ENCODE measurements at regions not wholly inside any gene's neighbourhood (a gene's known extent, or its start where the extent isn't known, plus 50 kb on each side); places are given as distances from the start of the nearest gene placed in this dataset.

- H3K9ac ChIP-seq (ENCODE audit: low read depth, low read length, poor library complexity), result peak overlapping the region; percentile 83
- peak overlapping the region; percentile 72 for H2BK15ac ChIP-seq (ENCODE audit: low read length)
- WGBS, 2 donors (ENCODE audit: extremely low coverage in 2 of 2, insufficient read length in 2 of 2, insufficient replicate concordance in 1 of 2), result no CpG with 5 or more reads among the region's 36 CpGs
- peak overlapping the region; percentile 9 for H3K14ac ChIP-seq (ENCODE audit: low read length)
- DNase-seq (ENCODE audit: low spot score), result no peak
- peak overlapping the region; percentile 87 for H2AFZ ChIP-seq (ENCODE audit: low read length)
- H2BK5ac ChIP-seq (ENCODE audit: low read length), result peak overlapping the region; percentile 40
- no peaks in the 10 kb centered on the region for H3K36me3 ChIP-seq (replicated peaks in 1 of 2; ENCODE audit: control insufficient read depth in 2 of 2, insufficient read depth in 2 of 2, low read length in 2 of 2)
- H3K4me1 ChIP-seq (ENCODE audit: control insufficient read depth in 2 of 2, insufficient read depth in 1 of 2, low read depth in 1 of 2, low read length in 2 of 2), result peaks cover 24 to 25% of the 10 kb centered on the region in 2 donors
- H3K27me3 ChIP-seq (ENCODE audit: control insufficient read depth in 3 of 3, insufficient read depth in 3 of 3, low read depth in 1 of 3, low read length in 3 of 3), result no peaks in the 10 kb centered on the region
- H3K4me3 ChIP-seq (ENCODE audit: low read length in 2 of 2), result no peak overlapping the region
- H3K4ac ChIP-seq (ENCODE audit: low read length), result peak overlapping the region; percentile 2
- H4K91ac ChIP-seq (ENCODE audit: low read depth, low read length, poor library complexity), result no peak overlapping the region
- H2BK120ac ChIP-seq (ENCODE audit: low read depth, low read length), result peak overlapping the region; percentile 6
- peak overlapping the region; percentile 79 for H3K27ac ChIP-seq (replicated peaks; ENCODE audit: low read length)
- no peaks in the 10 kb centered on the region for H3K9me3 ChIP-seq (replicated peaks in 1 of 2; ENCODE audit: control insufficient read depth in 2 of 2, insufficient read depth in 1 of 2, low read depth in 1 of 2, low read length in 2 of 2)
- H2BK12ac ChIP-seq (ENCODE audit: low read length), result peak overlapping the region; percentile 91
- H3K4me2 ChIP-seq (ENCODE audit: insufficient read depth, low read length, poor library complexity, severe bottlenecking), result no peak overlapping the region
- peak overlapping the region; percentile 37 for H3K23ac ChIP-seq (ENCODE audit: low read depth, low read length, poor library complexity)
- H3K79me1 ChIP-seq (ENCODE audit: low read depth, low read length), result peaks cover 2% of the 10 kb centered on the region
- no peak overlapping the region for H4K8ac ChIP-seq (ENCODE audit: low read depth, low read length)
- H2AK5ac ChIP-seq (ENCODE audit: low read depth, low read length), result peak overlapping the region; percentile 93
- peak overlapping the region; percentile 88 for H3K18ac ChIP-seq (ENCODE audit: low read length)
Measured at GRCh38 chr17:77323413-77324171, 182.8 kb downstream of the SEC14L1 start.

- H4K91ac ChIP-seq (ENCODE audit: low read depth, low read length, poor library complexity), result no peak overlapping the region
- H2BK15ac ChIP-seq (ENCODE audit: low read length), result peak overlapping the region; percentile 72
- H2BK12ac ChIP-seq (ENCODE audit: low read length), result no peak overlapping the region
- no peak overlapping the region for H3K23ac ChIP-seq (ENCODE audit: low read depth, low read length, poor library complexity)
- no peak overlapping the region for H3K27ac ChIP-seq (replicated peaks; ENCODE audit: low read length)
- no peak overlapping the region for H3K4me3 ChIP-seq (ENCODE audit: low read length in 2 of 2)
- no peak overlapping the region for H3K4me2 ChIP-seq (ENCODE audit: insufficient read depth, low read length, poor library complexity, severe bottlenecking)
- no peak overlapping the region for H2AFZ ChIP-seq (ENCODE audit: low read length)
- H3K36me3 ChIP-seq (replicated peaks in 1 of 2; ENCODE audit: control insufficient read depth in 2 of 2, insufficient read depth in 2 of 2, low read length in 2 of 2), result no peaks in the 10 kb centered on the region
- no peak overlapping the region for H4K8ac ChIP-seq (ENCODE audit: low read depth, low read length)
- H3K4ac ChIP-seq (ENCODE audit: low read length), result no peak overlapping the region
- no peaks in the 10 kb centered on the region for H3K27me3 ChIP-seq (ENCODE audit: control insufficient read depth in 3 of 3, insufficient read depth in 3 of 3, low read depth in 1 of 3, low read length in 3 of 3)
- peak overlapping the region; percentile 88 for H3K18ac ChIP-seq (ENCODE audit: low read length)
- H2BK5ac ChIP-seq (ENCODE audit: low read length), result peak overlapping the region; percentile 40
- no peak overlapping the region for H3K9ac ChIP-seq (ENCODE audit: low read depth, low read length, poor library complexity)
- H2AK5ac ChIP-seq (ENCODE audit: low read depth, low read length), result peak overlapping the region; percentile 93
- DNase-seq (ENCODE audit: low spot score), result no peak
- WGBS, 2 donors (ENCODE audit: extremely low coverage in 2 of 2, insufficient read length in 2 of 2, insufficient replicate concordance in 1 of 2), result no CpG with 5 or more reads among the region's 8 CpGs
- H3K9me3 ChIP-seq (replicated peaks in 1 of 2; ENCODE audit: control insufficient read depth in 2 of 2, insufficient read depth in 1 of 2, low read depth in 1 of 2, low read length in 2 of 2), result no peaks in the 10 kb centered on the region
- H2BK120ac ChIP-seq (ENCODE audit: low read depth, low read length), result peak overlapping the region; percentile 6
- peak overlapping the region; percentile 21 for H3K14ac ChIP-seq (ENCODE audit: low read length)
- H3K79me1 ChIP-seq (ENCODE audit: low read depth, low read length), result peaks cover 2% of the 10 kb centered on the region
- peaks cover 21 to 23% of the 10 kb centered on the region in 2 donors for H3K4me1 ChIP-seq (ENCODE audit: control insufficient read depth in 2 of 2, insufficient read depth in 1 of 2, low read depth in 1 of 2, low read length in 2 of 2)
Measured at GRCh38 chr17:77324227-77324626, 183.5 kb downstream of the SEC14L1 start.

GRCh38 chr17:77325577-77326075 is 184.9 kb downstream of the SEC14L1 start:
- peak overlapping the region; percentile 84 for H3K18ac ChIP-seq (ENCODE audit: low read length)
- no CpG with 5 or more reads among the region's 8 CpGs for WGBS, 2 donors (ENCODE audit: extremely low coverage in 2 of 2, insufficient read length in 2 of 2, insufficient replicate concordance in 1 of 2)

GRCh38 chr17:77326076-77326591 is 185.4 kb downstream of the SEC14L1 start:
- Histone ChIP-seq H3K27ac (replicated peaks; ENCODE audit: low read length) (no peak overlapping the region), H3K9me3 (replicated peaks in 1 of 2; ENCODE audit: control insufficient read depth in 2 of 2, insufficient read depth in 1 of 2, low read depth in 1 of 2, low read length in 2 of 2) (no peaks in the 10 kb centered on the region), H2AFZ (ENCODE audit: low read length) (no peak overlapping the region), H3K9ac (ENCODE audit: low read depth, low read length, poor library complexity) (no peak overlapping the region), H2BK15ac (ENCODE audit: low read length) (peak overlapping the region; percentile 1), H3K79me1 (ENCODE audit: low read depth, low read length) (peaks cover 2% of the 10 kb centered on the region), H3K18ac (ENCODE audit: low read length) (peak overlapping the region; percentile 67), H3K23ac (ENCODE audit: low read depth, low read length, poor library complexity) (no peak overlapping the region), H3K36me3 (replicated peaks in 1 of 2; ENCODE audit: control insufficient read depth in 2 of 2, insufficient read depth in 2 of 2, low read length in 2 of 2) (no peaks in the 10 kb centered on the region), H2BK5ac (ENCODE audit: low read length) (peak overlapping the region; percentile 59), H3K4me2 (ENCODE audit: insufficient read depth, low read length, poor library complexity, severe bottlenecking) (no peak overlapping the region), H2BK120ac (ENCODE audit: low read depth, low read length) (no peak overlapping the region), H4K91ac (ENCODE audit: low read depth, low read length, poor library complexity) (no peak overlapping the region), H3K4me3 (ENCODE audit: low read length in 2 of 2) (peak overlapping the region in 1 of 2 donors; percentile 19), H4K8ac (ENCODE audit: low read depth, low read length) (no peak overlapping the region), H2AK5ac (ENCODE audit: low read depth, low read length) (peak overlapping the region; percentile 97), H2BK12ac (ENCODE audit: low read length) (no peak overlapping the region), H3K4ac (ENCODE audit: low read length) (no peak overlapping the region), H3K14ac (ENCODE audit: low read length) (no peak overlapping the region), H3K27me3 (ENCODE audit: control insufficient read depth in 3 of 3, insufficient read depth in 3 of 3, low read depth in 1 of 3, low read length in 3 of 3) (no peaks in the 10 kb centered on the region), H3K4me1 (ENCODE audit: control insufficient read depth in 2 of 2, insufficient read depth in 1 of 2, low read depth in 1 of 2, low read length in 2 of 2) (peaks cover 15 to 20% of the 10 kb centered on the region in 2 donors)
- no peak for DNase-seq (ENCODE audit: low spot score)
- no CpG with 5 or more reads among the region's 18 CpGs for WGBS, 2 donors (ENCODE audit: extremely low coverage in 2 of 2, insufficient read length in 2 of 2, insufficient replicate concordance in 1 of 2)

More at GRCh38 chr17:77325577-77326075, 184.9 kb downstream of the SEC14L1 start:
- Histone ChIP-seq H3K36me3 (replicated peaks in 1 of 2; ENCODE audit: control insufficient read depth in 2 of 2, insufficient read depth in 2 of 2, low read length in 2 of 2) (no peaks in the 10 kb centered on the region), H3K4ac (ENCODE audit: low read length) (no peak overlapping the region), H2BK12ac (ENCODE audit: low read length) (no peak overlapping the region), H2BK15ac (ENCODE audit: low read length) (peak overlapping the region; percentile 65), H3K4me2 (ENCODE audit: insufficient read depth, low read length, poor library complexity, severe bottlenecking) (no peak overlapping the region), H2AFZ (ENCODE audit: low read length) (no peak overlapping the region), H4K8ac (ENCODE audit: low read depth, low read length) (no peak overlapping the region), H3K4me1 (ENCODE audit: control insufficient read depth in 2 of 2, insufficient read depth in 1 of 2, low read depth in 1 of 2, low read length in 2 of 2) (peaks cover 15 to 20% of the 10 kb centered on the region in 2 donors), H3K4me3 (ENCODE audit: low read length in 2 of 2) (no peak overlapping the region), H3K23ac (ENCODE audit: low read depth, low read length, poor library complexity) (no peak overlapping the region), H2BK5ac (ENCODE audit: low read length) (peak overlapping the region; percentile 59), H3K27me3 (ENCODE audit: control insufficient read depth in 3 of 3, insufficient read depth in 3 of 3, low read depth in 1 of 3, low read length in 3 of 3) (no peaks in the 10 kb centered on the region), H4K91ac (ENCODE audit: low read depth, low read length, poor library complexity) (no peak overlapping the region), H2BK120ac (ENCODE audit: low read depth, low read length) (no peak overlapping the region), H3K9ac (ENCODE audit: low read depth, low read length, poor library complexity) (peak overlapping the region; percentile 3), H3K9me3 (replicated peaks in 1 of 2; ENCODE audit: control insufficient read depth in 2 of 2, insufficient read depth in 1 of 2, low read depth in 1 of 2, low read length in 2 of 2) (no peaks in the 10 kb centered on the region), H2AK5ac (ENCODE audit: low read depth, low read length) (peak overlapping the region; percentile 97), H3K14ac (ENCODE audit: low read length) (no peak overlapping the region), H3K79me1 (ENCODE audit: low read depth, low read length) (peaks cover 2% of the 10 kb centered on the region), H3K27ac (replicated peaks; ENCODE audit: low read length) (no peak overlapping the region)
- DNase-seq (ENCODE audit: low spot score), result no peak
